Esophagus muscularis mucosa (tissue), 4 donors: ENCODE measurements at regions not wholly inside any gene's neighbourhood (a gene's known extent, or its start where the extent isn't known, plus 50 kb on each side); places are given as distances from the start of the nearest gene placed in this dataset.

Experiments used
- CTCF ChIP-seq, 3 experiments: fragments of 200-600 bp in 2 of 3; fragments of 450-650 bp in 1 of 3; sonication (generic) in 2 of 3; IDR thresholded peaks; one replicate each; pipeline ENCODE4 v1.5.1; 2017 to 2019; ENCODE audit warnings: antibody characterized with exemption in 3 of 3, mild to moderate bottlenecking in 2 of 3, moderate library complexity in 1 of 3
- EP300 ChIP-seq: sonication (generic); formaldehyde crosslinking; IDR thresholded peaks from one replicate; pipeline ENCODE4 v1.6.1; 2017; ENCODE audit warnings: antibody characterized with exemption
- POLR2A ChIP-seq: fragments of 450-650 bp; IDR thresholded peaks from one replicate; pipeline ENCODE4 v1.6.1; 2017; ENCODE audit warnings: antibody characterized with exemption, moderate library complexity, mild to moderate bottlenecking, low read depth
- POLR2AphosphoS5 ChIP-seq, 2 donors: sonication (generic); formaldehyde crosslinking; IDR thresholded peaks; one replicate each; pipeline ENCODE4 v1.6.1; 2017; ENCODE audit warnings: antibody characterized with exemption in 2 of 2

GRCh38 chr1:99139876-99140275, 124.4 kb upstream of the PLPPR4 start:
- TF ChIP-seq CTCF (IDR thresholded peaks at IDR 0.05) (no peak), POLR2A (no peak), POLR2AphosphoS5 (IDR thresholded peaks at IDR 0.05) (no peak), EP300 (no peak)
